ENCODE measurements at regions not wholly inside any gene's neighbourhood (a gene's known extent, or its start where the extent isn't known, plus 50 kb on each side); places are given as distances from the start of the nearest gene placed in this dataset.

DNA sequence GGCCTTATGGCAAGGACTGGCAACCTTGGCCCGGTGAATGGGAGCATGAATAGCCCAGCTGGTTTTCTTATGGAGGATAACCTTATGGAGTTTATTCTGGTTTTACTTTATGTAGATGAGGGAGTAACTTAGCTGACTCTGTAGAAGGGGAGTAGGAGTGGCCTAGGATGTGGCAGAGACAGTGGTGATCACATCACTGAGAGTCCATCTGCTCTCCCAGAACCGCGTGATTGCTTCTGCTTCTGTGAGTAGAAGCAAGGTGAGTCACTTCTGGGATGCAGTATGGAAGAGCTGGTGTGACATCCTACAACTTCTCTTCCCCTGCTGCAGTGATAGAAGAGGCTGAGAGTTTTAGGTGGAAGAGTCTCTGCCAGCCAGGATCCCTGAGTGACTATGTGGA is 129.2 kb downstream of the RPS24 start:
- DNase-seq (ENCODE audit: low read depth) = no peak

GRCh38 chr10:78164702-78165101 is 131.0 kb downstream of the RPS24 start:
- DNase-seq (ENCODE audit: low read depth) = no peak

- no peak for DNase-seq (ENCODE audit: low read depth)
Observed at GRCh38 chr10:78165172-78165571, 131.5 kb downstream of the RPS24 start.

DNA sequence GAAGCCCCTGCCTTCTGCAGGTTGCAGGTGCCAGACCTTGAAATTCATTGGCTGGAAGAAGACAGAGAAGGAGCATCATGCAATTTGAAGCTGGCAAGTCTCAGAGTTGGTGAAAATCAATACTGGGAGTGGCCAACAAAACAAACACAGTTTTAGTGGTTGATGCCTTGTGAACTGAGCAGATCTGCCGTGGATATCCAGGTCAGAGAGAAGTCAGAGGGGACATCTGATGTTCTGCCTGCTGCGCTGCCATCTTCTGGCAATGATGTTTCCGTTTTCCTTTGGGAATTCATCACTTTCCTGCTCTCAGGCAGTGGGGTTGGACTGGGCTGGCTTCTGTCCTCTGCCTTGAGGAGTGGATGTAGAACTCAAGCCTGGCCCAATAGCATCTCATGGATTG is 132.0 kb downstream of the RPS24 start:
- DNase-seq (ENCODE audit: low read depth) = no peak

DNA sequence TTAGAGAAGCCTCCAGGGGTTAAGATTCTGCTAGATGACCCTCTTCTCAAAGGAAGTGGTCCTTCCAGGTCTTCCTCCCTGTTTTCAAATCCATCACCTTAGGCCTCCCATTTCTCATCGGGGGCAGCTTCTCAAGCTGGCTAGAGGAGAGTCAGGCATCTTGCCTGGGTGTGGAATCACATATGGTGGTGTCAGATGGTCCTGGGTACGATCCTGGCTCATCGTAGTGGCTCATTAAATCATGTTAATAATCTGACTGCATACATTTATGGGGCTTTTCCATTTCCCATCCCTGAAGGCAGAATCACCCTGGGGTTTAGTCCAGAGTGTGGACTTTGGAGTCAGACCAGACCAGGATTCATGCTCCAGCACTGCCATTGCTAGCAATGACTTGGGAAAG is 132.6 kb downstream of the RPS24 start:
- DNase-seq (ENCODE audit: low read depth) = no peak

DNA sequence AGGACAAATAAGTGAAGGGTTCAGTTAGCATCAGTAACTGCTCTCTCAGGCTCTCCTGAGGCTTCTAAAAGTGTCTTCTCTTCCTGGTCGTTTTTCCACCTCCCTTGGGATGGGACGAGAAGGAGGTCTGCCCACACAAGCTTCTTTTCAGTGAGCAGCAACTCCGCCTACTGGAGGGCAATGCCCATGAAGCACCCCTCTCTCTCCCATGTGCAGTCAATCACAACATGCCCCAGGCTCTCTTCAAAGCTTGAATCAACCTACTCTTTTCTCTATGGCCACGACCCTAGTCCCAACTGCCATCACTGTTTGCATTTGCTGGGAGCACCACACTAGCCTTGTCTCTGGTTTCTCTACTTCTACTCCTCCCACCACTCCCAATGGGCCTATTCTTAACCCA is 135.6 kb downstream of the RPS24 start:
- no peak for DNase-seq (ENCODE audit: low read depth)

DNA sequence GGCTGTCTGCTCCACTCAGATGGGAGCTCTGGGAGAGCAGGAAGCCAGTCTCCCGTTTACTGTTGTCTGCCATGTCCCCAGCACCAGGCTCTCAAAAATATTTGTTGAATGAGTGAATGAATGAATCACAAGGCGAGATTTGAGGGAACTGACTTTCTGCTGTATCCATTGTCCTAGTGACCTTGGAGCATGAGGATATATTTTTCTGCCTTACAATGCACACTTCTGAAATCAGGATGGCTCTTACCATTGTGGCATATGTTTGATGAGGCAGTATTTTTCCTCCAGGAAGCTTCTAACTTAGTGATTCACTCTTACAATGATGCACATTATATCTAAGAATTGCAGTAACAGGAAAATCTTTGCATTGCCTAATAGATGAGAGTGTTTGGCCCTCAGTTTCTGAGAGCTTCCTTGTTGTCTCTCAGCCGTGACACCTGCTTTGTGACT is 136.4 kb downstream of the RPS24 start:
- DNase-seq (ENCODE audit: low read depth) = peak; percentile 27

- DNase-seq (ENCODE audit: low read depth) = no peak
Observed at GRCh38 chr10:78171633-78172400, 138.2 kb downstream of the RPS24 start.

DNA sequence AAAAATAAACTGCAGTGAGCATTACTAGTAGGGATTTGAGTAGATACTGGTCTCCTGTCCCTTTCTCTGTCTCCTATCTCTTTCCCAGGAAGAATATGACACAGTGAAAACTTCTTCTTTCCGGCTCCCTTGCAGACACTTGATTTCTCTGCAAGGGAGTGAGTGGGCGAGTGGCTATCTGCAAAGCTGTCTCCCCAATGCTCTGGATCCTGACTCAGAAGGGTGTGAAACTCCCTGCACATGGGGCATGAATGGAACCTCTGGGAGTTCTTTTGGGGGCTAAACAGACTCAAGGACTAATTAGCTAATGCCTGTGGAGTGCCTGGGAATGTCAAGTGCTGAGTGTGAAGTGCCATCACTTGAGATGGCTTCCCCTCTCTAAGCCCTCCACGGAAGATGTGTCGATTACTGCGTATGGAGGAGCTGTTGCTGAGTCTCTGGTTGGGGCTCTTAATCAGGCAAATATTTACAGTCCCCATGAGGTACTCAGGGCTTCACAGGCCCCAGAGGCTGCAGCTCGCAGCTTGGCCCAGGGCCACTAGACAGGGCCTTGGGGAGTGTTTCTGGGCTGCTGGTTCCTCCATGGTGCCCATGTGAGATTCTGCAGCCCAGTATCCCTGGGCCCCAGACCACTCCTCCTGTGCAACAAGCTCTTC is 139.8 kb downstream of the RPS24 start:
- DNase-seq (ENCODE audit: low read depth) = no peak

DNA sequence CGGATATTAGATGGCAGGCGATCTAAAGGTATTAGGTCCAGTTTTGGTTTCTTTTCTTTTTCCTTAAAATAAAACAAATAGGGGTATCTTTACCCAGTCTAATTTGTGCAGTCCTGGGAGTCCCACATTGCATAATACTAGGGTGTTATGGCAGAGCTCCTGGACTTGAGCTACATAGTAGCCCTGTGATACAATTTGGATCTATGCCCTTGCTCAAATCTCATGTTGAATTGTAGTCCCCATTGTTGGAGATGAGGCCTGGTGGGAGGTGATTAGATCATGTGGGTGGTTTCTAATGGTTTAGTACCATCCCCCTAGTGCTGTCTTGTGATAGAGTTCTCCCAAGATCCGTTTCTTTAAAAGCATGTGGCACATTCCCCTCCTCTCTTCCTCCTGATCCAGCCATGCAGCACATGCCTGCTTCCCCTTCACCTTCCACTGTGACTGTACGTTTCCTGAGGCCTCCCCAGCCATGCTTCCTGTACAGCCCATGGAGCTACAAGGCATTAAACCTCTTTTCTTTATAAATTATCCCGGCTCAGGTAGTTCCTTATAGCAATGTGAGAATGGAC is 141.9 kb downstream of the RPS24 start:
- no peak for DNase-seq (ENCODE audit: low read depth)

DNA sequence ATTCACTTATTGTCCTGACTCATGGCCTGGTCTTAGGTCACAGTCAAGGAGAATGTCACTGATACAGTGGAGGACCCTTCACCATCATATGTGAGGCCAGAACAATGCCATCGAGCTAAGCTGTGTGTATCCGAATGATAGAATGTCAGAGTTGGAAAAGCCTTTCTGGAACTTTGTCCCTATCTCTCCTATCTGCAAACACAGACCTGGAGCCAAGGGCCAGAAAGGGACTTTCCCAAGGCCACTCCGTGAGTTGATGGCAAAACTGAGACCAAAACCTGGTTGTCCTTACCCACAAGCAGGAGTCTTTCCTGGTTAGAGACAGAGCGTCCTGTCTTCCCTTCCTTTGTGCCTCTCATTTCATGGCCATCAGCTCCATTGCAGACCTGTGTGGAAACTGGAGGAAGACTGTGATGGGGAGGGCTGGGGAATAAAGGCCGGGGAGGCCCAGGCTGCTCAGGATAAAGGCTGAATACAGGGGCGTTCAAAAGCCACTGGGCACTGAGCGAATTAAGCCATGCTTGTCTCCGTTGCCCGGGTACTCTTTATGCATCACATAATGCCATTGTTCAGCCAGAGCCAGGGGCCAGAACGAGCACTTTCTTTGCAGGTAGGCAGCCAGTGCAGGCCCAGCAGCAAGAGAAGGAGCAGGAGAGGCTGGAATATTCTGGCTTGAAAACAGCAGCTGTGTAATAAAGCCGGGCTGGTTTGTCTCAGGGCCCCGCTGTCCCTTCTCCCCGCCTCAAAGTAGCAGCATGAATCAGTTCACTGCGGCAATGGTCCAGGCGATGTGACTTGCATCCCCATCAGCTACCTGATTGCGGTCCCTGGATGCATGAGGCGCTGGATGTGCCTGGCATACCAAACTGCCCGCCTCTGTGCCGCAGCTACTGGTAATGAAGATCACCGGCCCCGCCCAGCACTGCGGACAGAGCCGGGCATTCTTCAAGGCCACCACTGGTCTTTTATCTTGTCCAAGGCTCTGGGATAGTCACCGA is 143.0 kb downstream of the RPS24 start:
- DNase-seq (ENCODE audit: low read depth) = no peak

- DNase-seq (ENCODE audit: low read depth) = no peak
Observed at GRCh38 chr10:78177491-78178185, 144.0 kb downstream of the RPS24 start.

- no peak for DNase-seq (ENCODE audit: low read depth)
Observed at GRCh38 chr10:78178397-78178796, 144.7 kb downstream of the RPS24 start.

- no peak for DNase-seq (ENCODE audit: low read depth)
Observed at GRCh38 chr10:78178940-78179339, 145.3 kb downstream of the RPS24 start.

- DNase-seq (ENCODE audit: low read depth) = no peak
Observed at GRCh38 chr10:78179886-78180705, 146.4 kb downstream of the RPS24 start.

DNA sequence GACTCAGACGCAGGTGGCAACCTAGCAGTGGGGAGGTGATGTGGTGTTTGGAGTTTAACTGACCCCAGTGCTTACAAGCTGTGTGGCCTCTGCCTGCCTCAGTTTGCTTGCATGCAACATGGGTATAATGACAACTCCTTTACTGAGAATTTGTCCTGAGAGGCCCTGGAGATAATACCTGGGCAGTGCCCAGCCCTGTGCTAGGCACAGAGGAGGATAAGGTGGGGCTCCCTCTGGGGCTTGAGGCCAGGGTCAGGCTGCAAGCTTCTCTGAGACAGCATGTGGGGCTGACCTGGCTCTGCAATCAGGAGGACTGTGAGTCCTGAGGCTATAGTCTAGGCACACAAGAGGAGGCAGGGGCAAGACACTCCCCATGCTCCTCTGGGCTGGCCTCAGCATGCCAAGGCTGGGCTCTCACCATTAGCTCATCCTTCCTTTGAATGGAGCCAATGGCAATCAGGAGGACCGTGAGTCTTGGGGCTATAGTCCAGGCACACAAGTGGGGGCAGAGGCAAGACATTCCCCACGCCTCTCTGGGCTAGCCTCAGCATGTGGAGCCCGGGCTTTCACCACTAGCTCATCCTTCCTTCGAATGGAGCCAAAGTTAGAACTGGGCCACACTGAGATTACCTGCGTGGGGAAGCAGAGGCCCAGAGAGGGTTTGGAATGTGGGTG is 147.9 kb downstream of the RPS24 start:
- no peak for DNase-seq (ENCODE audit: low read depth)

- DNase-seq (ENCODE audit: low read depth) = no peak
Observed at GRCh38 chr10:78182841-78183240, 149.2 kb downstream of the RPS24 start.

DNA sequence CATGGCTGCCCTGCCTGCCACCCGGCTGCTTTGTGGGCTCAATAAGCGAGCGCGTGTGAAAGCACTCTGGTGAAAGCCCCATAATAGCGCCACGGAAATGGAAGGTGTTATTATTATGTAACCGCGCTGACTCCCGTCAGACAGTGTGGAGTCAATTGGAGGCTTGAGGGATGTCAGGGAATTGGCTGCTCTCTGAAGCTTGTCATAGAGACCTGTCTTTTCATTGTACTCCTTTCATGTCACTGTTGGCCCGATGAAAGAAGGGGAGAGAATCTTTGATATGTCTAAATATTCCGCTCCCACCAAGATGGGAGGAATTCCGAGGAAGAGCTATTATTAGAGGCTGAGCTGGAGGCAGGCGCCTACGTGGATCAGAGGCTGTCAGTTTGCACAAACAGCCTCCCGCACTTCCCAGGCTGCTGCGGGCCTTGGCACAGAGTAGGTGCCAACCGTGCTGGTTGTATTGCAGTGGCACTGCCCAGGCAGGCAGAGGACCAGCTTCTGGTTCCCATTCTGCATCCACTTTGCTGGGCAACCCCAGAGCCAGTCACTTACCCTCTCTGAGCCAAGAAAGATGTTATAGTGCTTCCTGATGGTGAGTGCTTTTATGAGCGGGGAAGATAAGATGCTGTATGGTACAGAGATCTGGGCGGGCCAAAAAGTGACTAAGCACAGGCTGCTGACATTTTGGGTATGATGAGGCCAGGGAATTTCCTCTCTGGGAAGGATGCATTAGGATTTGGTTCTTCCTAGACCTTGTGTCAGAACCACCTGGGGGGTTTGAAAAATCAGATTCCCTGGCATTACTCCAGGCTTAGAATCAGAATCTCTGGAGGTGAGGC is 151.4 kb downstream of the RPS24 start:
- DNase-seq (ENCODE audit: low read depth) = no peak

GRCh38 chr10:78185693-78186055 is 152.0 kb downstream of the RPS24 start:
- DNase-seq (ENCODE audit: low read depth) = peak; percentile 40

Data from renal cortical epithelial cell (primary cell).